Liver (tissue), 3 donors: ENCODE measurements at regions not wholly inside any gene's neighbourhood (a gene's known extent, or its start where the extent isn't known, plus 50 kb on each side); places are given as distances from the start of the nearest gene placed in this dataset.

Experiments
- CTCF ChIP-seq: fragments of 150-350 bp; IDR thresholded peaks from 2 replicates; pipeline ENCODE4 v1.5.1; 2017; ENCODE audit warnings: improper control_type of control experiment, low read depth, low read length; ENCODE audit not compliant: missing input control
- EGR1 ChIP-seq, 2 donors: IDR thresholded peaks; 2 replicates each; pipeline ENCODE4 v1.6.1; 2016 to 2018; ENCODE audit warnings: antibody characterized with exemption in 2 of 2, low read depth in 2 of 2
- FOXA1 ChIP-seq: IDR thresholded peaks from 2 replicates; pipeline ENCODE4 v1.6.1; 2016; ENCODE audit warnings: antibody characterized with exemption
- GABPA ChIP-seq, 2 donors: IDR thresholded peaks in 1 of 2; conservative IDR thresholded peaks in 1 of 2; 2 replicates each; pipeline ENCODE4 v1.6.1; 2016; ENCODE audit warnings: antibody characterized with exemption in 2 of 2, mild to moderate bottlenecking in 1 of 2, moderate library complexity in 1 of 2
- JUND ChIP-seq, 2 donors: IDR thresholded peaks; 2 replicates each; pipeline ENCODE4 v1.6.1; 2016; ENCODE audit warnings: antibody characterized with exemption in 2 of 2
- RAD21 ChIP-seq, 2 donors: IDR thresholded peaks; 2 replicates each; pipeline ENCODE4 v1.6.1; 2016; ENCODE audit warnings: antibody characterized with exemption in 2 of 2, mild to moderate bottlenecking in 2 of 2
- RXRA ChIP-seq, 2 donors: IDR thresholded peaks; 2 replicates each; pipeline ENCODE4 v1.6.1; 2017 to 2018; ENCODE audit warnings: antibody characterized with exemption in 2 of 2, mild to moderate bottlenecking in 1 of 2
- TAF1 ChIP-seq: conservative IDR thresholded peaks from 2 replicates; pipeline ENCODE4 v1.6.1; 2016; ENCODE audit warnings: antibody characterized with exemption, mild to moderate bottlenecking
- YY1 ChIP-seq: IDR thresholded peaks from 2 replicates; pipeline ENCODE4 v1.6.1; 2016; ENCODE audit warnings: antibody characterized with exemption, mild to moderate bottlenecking
- ZBTB33 ChIP-seq: IDR thresholded peaks from 2 replicates; pipeline ENCODE4 v1.6.1; 2016; ENCODE audit warnings: antibody characterized with exemption
- TF ChIP-seq, protein P1 (sequence below): IDR thresholded peaks from 2 replicates; pipeline ENCODE4 v1.6.1; 2016; ENCODE audit warnings: antibody characterized with exemption
- TF ChIP-seq, protein P2 (sequence below): IDR thresholded peaks from 2 replicates; pipeline ENCODE4 v1.6.1; 2016; ENCODE audit warnings: antibody characterized with exemption
- TF ChIP-seq, protein P3 (sequence below): IDR thresholded peaks from 2 replicates; pipeline ENCODE4 v1.6.1; 2016; ENCODE audit warnings: antibody characterized with exemption, mild to moderate bottlenecking
- donor health status: healthy.
- donor health status: healthy.

DNA sequence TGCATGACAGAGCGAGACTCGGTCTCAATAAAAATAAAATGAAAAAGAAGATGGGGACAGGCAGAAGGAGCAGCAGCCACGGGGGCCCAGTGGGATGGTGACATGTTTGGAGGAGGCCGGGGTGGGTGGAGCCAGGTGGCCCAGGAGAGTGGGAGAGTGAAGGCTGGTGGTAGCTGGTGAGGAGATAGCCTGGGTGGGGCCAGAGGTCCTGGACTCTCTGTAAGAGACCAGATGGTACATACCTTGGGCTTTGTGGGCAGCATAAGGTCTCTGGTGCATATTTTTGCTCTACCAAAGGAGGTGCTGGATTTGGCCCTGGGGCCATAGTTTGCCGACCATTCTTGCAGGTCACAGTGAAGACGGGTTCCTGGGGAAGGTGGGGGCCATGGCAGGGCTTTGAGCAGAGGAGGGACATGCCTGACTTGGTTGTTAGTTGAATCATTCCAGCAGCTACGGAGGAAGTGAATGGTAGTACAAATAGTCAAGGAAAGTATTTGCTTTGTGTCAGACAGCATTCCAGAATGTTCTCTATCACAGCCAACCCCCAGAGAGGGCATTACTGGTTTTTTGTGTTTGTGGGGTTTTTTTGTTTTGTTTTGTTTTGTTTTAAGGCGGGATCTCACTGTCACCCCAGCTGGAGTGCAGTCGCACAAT is 69.1 kb downstream of the ARHGEF18 start:
- no peak for TF ChIP-seq EGR1 (IDR thresholded peaks at IDR 0.05; ENCODE audit: low read depth in 2 of 2)
- TF ChIP-seq, protein P1, sequence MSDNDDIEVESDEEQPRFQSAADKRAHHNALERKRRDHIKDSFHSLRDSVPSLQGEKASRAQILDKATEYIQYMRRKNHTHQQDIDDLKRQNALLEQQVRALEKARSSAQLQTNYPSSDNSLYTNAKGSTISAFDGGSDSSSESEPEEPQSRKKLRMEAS, result no peak
- TF ChIP-seq YY1, result no peak
- TF ChIP-seq CTCF, result no peak
- no peak for TF ChIP-seq GABPA (IDR thresholded peaks at IDR 0.05 in 1 of 2, conservative IDR thresholded peaks at IDR 0.05 in 1 of 2)
- TF ChIP-seq JUND (IDR thresholded peaks at IDR 0.05), result no peak
- TF ChIP-seq, protein P2, sequence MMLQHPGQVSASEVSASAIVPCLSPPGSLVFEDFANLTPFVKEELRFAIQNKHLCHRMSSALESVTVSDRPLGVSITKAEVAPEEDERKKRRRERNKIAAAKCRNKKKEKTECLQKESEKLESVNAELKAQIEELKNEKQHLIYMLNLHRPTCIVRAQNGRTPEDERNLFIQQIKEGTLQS, result no peak
- no peak for TF ChIP-seq ZBTB33
- no peak for TF ChIP-seq TAF1
- TF ChIP-seq RXRA (IDR thresholded peaks at IDR 0.05), result no peak
- TF ChIP-seq RAD21 (IDR thresholded peaks at IDR 0.05), result no peak
- no peak for TF ChIP-seq FOXA1
- TF ChIP-seq, protein P3, sequence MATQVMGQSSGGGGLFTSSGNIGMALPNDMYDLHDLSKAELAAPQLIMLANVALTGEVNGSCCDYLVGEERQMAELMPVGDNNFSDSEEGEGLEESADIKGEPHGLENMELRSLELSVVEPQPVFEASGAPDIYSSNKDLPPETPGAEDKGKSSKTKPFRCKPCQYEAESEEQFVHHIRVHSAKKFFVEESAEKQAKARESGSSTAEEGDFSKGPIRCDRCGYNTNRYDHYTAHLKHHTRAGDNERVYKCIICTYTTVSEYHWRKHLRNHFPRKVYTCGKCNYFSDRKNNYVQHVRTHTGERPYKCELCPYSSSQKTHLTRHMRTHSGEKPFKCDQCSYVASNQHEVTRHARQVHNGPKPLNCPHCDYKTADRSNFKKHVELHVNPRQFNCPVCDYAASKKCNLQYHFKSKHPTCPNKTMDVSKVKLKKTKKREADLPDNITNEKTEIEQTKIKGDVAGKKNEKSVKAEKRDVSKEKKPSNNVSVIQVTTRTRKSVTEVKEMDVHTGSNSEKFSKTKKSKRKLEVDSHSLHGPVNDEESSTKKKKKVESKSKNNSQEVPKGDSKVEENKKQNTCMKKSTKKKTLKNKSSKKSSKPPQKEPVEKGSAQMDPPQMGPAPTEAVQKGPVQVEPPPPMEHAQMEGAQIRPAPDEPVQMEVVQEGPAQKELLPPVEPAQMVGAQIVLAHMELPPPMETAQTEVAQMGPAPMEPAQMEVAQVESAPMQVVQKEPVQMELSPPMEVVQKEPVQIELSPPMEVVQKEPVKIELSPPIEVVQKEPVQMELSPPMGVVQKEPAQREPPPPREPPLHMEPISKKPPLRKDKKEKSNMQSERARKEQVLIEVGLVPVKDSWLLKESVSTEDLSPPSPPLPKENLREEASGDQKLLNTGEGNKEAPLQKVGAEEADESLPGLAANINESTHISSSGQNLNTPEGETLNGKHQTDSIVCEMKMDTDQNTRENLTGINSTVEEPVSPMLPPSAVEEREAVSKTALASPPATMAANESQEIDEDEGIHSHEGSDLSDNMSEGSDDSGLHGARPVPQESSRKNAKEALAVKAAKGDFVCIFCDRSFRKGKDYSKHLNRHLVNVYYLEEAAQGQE, result no peak
